GM19467 (cell line): ENCODE measurements at regions not wholly inside any gene's neighbourhood (a gene's known extent, or its start where the extent isn't known, plus 50 kb on each side); places are given as distances from the start of the nearest gene placed in this dataset.
"Not testable (repeated sequence)": the region's sequence is repeated elsewhere in the genome, so short reads cannot be mapped to it uniquely, and the experiment has no call there.

Experiments
- ATAC-seq: cut with Tn5 transposase; IDR thresholded peaks from one replicate; pipeline ENCODE4 v1.9.1; 2021; ENCODE audit warnings: mild to moderate bottlenecking, moderate library complexity; ENCODE audit not compliant: unreplicated experiment

DNA sequence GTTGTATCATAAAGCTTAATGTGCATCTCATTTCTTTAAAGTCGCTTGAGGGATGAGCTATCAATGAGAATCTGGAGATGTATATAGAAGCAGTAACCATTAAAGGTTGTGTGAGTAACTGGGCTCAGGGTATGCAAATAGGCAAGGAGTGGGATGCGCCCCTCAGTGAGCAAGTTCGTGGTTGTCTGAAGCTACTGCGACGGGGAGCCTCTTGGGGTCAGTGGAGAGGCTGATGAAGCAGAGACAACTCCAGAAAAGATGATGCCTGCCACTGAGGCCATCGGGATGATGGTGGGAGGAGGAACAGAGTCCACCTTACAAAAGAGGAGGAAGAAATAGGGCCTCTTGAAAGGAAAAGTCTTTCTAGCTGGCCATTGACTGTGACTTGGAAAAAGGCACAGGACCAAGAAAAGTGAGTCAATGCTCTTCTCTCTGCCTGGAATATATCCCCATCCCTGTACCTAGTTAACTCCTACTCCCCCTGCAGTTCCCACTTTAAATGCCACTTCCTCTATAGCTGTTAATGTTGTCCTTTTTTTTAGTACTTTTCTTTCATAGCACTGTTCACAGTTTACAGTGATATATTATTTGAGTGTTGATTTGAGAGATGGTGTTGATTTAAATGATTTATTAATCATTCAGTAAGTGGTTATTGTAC, 51.4 kb upstream of the LSM6 start:
- peak; percentile 75 for ATAC-seq

DNA sequence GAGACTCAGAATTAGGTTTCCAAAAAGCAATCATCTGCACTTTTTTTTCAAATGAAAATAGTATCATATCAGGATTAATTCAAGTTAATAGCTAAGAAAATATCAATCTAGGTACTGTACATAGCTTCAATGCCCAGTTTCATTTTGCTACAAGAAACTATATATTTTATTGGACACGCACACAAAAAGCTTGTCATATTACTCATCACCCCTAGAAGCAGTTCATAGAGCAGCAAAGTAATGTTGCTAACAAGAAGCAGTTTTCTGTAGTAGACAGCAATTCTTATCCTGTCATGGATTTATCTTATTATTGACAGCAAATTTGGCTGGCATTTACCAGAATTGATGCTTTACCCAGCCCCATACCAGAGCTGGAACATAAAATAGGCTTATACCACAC, 52.3 kb upstream of the LSM6 start:
- no peak for ATAC-seq

DNA sequence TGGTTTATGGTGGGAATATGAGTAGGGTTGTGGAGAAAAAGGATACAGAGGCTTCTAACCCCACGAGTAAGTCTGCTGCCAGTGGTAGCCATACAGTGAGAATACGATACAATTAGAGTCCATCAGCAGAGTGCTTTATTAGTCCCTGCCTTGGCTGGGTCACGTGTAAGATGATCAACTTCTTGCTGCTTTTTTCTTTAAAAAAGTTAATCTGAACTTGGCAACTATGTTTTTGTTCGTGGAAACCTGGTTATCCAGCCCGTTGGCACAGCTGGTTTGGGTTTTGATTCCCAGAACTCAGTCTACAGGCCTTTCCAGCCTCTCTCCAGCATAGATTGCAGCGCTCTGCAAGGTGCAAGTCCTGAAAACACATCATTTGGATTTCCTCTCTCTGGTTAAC, 53.1 kb upstream of the LSM6 start:
- no peak for ATAC-seq

- ATAC-seq = no peak
Measured at GRCh38 chr4:146121757-146122156, 53.8 kb upstream of the LSM6 start.

- no peak for ATAC-seq
Measured at GRCh38 chr4:146119845-146120404, 55.6 kb upstream of the LSM6 start.

- no peak for ATAC-seq
Measured at GRCh38 chr4:146114066-146114465, 61.5 kb upstream of the LSM6 start.

- ATAC-seq = no peak
Measured at GRCh38 chr4:146113171-146113570, 62.3 kb upstream of the LSM6 start.

DNA sequence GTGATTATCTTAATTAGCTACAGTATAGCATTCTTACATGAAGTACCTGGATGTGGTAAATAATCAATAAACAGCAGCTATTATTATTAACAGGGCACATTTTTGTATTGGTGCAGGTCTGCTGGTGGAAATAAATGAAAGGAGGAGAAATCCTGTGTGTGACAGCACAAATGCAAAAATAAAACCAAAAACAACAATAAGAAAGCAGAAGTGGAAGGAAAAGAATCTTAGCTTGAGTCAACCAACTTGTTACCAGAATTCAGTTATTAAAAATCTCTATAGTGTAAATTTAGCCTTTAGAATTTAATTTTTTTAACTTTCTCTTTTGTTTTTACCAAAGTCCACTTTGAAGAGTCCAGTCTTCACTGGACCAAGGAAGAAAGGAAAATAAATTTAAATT, 63.1 kb upstream of the LSM6 start:
- peak; percentile 62 for ATAC-seq

DNA sequence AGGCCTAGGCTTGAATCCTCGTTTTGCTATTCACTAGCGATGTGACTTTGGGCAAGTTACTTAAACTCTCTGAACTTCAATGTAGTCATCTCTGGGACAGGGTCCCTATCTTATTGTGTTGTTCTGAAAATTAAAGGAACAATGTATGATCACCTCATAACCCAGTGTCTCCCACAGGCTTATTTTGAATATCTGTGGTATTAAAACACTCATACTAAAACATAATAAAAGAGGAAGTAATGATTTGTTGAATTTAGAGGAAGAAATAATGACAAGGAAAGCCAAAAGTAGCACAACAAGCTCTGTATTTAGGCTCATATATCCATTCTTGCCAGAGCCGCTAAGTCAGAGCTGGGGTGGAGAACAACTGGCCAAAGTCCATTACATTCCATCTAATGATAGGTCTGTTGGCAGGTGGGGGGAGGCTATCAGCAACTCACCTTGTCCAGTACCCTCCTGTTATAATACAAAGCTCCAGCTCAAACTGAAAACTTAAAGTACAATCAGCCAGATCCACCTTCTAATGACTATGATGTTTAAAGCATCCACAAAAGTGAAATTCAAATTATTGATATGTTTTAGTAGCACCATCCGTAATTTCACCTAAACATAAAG, 64.5 kb upstream of the LSM6 start:
- ATAC-seq = no peak

- no peak for ATAC-seq
Measured at GRCh38 chr4:146108756-146109155, 66.8 kb upstream of the LSM6 start.

DNA sequence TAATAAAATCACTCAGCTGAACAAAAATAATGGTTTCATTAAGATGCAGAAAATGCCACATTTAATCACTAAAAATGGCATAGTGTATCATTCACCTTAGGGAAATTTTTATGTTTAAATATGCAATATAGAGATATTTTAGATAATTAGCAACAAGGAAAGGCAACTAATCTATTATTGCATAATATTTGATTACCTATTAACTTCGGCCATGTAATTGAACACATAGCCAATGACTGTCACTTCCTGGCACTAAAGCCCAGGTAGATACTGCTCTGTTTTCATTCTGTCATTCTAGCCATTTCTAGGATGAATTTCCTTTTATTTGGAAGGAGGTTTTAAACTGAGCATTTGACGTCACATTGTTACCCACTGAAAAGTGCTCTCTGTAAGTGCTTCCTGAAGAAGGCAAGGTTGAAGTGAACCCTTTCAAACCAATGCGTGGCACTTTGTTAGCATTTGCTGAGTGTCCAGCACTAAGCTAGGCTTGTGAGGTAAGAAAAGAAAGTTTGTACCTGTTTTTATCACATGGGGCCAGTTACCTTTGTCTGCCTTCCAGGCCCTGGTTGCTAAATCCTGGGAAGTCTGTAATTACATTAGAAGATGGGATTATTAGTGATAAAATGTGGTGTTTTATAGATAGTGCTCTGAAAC, 67.8 kb upstream of the LSM6 start:
- ATAC-seq = no peak

DNA sequence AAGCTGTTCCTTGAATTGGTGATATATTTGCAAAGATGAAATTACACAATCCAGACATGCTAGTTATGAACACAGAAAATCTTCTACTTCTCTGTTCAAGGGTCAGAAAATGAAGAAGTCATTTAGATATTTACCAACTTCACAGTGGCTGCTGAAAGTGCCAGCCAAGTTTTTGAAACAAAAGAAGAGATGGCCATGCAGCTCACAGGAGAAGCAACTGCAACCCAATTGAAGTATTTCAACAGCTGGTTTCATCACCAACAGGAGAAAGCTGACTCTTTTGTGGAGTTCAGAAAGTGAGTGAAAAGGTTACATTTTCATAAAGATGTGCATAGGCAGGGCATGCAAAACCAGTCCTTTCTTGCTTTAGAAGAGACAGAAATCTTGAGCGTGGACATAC, 70.1 kb upstream of the LSM6 start:
- peak; percentile 43 for ATAC-seq

- no peak for ATAC-seq
Measured at GRCh38 chr4:146104541-146104940, 71.0 kb upstream of the LSM6 start.

DNA sequence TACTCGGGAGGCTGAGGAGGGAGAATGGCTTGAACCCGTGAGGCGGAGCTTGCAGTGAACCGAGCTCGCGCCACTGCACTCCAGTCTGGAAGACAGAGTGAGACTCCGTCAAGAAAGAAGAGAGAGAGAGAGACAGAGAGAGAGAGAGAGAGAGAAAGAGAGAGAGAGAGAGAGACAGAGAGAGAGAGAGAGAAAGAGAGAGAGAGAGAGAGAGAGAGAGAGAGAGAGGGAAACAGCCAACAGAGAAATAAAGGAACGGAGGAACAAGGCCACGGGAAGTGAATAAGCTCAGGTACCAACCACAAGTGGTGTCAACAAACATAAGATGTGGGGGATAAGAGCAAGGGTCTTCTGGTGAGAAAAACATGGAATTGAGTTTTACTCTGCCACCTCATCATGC, 71.5 kb upstream of the LSM6 start:
- not testable (repeated sequence) for ATAC-seq

DNA sequence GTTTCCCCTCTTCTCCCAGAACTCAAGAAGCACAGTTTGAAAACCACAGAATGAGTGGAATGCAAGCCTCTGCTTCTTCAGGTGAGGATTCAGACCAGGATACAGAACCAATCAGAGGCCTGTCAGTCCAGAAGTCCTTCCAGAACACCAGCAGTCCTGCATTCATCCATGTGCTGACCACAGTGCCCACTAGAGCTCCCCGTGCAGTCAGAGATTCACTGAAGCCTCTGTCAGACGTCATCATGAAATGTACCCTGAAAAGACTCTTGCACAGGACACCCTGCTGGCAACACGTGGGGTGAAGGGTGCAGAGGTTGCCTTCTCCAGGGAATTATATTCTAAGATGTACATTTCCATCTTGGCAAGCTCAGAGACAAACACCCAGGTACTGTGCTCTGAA, 75.9 kb upstream of the LSM6 start:
- no peak for ATAC-seq

GRCh38 chr4:146098978-146099377, 76.5 kb upstream of the LSM6 start:
- peak; percentile 53 for ATAC-seq

- ATAC-seq = peak; percentile 52
Measured at GRCh38 chr4:146098397-146098796, 77.1 kb upstream of the LSM6 start.

DNA sequence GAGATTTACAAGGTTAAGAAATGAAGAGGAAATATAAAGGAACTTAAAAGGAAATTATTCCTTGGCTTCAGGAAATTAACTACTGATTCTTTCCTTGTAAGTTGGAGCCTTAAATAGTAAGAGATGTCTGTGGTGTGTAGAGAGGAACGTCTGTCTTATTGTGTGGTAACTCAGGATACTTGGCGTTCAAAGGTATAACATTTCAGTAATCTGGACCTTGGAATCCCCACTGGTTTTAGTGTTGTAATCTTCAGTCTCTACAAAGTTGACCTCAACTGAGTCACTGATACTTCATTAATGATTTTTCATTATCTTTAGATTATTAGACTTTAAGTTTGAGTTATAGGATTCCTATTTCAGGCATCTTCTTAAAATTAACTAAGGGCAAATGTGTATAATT, 79.1 kb upstream of the LSM6 start:
- no peak for ATAC-seq

DNA sequence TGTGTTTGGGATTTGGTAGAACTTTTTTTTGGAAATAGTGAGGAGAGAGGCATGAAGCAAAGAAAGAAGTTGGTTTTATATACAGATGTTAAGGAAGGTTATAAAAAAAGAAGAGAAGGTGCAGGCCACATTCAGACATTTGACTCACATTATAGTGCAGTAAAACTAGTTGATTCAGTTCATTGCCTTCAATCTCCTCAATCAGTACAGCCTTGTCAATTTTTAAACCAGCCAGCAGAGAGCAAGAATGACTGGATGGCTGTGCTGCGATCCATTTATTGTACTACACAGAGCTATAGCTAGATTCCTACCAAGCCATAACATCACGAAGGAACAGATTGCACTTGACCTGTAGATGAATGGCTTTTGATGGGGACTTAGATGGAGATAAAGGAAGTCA, 79.7 kb upstream of the LSM6 start:
- peak; percentile 54 for ATAC-seq

- ATAC-seq = no peak
Measured at GRCh38 chr4:146095091-146095690, 80.3 kb upstream of the LSM6 start.

DNA sequence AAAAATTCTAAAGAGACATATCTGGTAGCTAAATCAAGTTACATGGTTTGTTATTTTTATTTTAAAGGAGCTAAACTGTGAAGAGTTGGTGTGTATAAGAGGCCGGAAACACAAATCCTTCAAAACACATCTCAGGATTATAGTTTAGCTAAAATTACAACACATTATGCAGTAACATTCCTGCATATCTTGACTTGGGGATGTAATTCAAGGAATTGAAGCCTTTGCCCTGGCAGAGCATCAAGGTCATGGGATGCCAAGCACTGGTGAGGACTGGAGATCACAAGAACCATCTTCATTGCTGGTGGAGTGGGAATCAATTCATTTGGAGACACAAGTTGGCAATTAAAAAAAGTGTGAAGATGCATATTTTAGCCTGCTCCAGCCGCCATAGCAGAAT, 86.8 kb upstream of the LSM6 start:
- no peak for ATAC-seq

- ATAC-seq = no peak
Measured at GRCh38 chr4:146087856-146088255, 87.7 kb upstream of the LSM6 start.
